Stimulated activated CD4-positive, alpha-beta T cell treated with anti-CD3 and anti-CD28 coated beads, Interleukin-15, amount 100 ng/mL, for 24 hours (primary cell): ENCODE measurements at regions not wholly inside any gene's neighbourhood (a gene's known extent, or its start where the extent isn't known, plus 50 kb on each side); places are given as distances from the start of the nearest gene placed in this dataset.
"Not testable (repeated sequence)": the region's sequence is repeated elsewhere in the genome, so short reads cannot be mapped to it uniquely, and the experiment has no call there.

Experiments
- DNase-seq: peaks from one replicate; pipeline ENCODE4 v3.0.0-alpha.2; 2020

DNA sequence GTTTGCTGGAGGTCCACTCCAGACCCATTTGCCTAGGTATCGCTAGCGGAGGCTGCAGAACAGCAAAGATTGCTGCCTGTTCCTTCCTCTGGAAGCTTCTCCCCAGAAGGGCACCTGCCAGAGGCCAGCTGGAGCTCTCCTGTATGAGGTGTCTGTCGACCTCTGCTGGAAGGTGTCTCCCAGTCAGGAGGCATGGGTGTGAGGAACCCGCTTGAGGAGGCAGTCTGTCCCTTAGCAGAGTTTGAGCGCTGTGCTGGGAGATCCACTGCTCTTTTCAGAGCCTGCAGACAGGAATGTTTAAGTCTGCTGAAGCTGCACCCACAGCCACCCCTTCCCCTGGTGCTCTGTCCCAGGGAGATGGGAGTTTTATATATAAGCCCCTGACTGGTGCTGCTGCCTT is 335.0 kb upstream of the DNAJC19 start:
- DNase-seq = not testable (repeated sequence)

DNA sequence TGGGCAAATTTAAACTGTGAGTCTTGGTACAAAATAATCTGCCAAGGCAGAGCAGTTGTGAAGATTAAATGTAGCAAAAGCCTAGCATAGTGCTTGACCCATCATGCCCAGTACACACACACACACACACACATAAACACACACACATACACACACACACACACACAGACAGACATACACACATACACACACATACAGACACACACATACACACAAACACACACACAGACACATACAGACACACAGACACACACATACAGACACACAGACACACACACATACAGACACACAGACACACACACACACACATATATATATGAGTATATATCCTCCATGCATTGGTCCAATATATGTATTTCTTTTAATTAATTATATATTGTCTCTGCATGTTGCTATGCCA is 328.8 kb upstream of the DNAJC19 start:
- DNase-seq = no peak

DNA sequence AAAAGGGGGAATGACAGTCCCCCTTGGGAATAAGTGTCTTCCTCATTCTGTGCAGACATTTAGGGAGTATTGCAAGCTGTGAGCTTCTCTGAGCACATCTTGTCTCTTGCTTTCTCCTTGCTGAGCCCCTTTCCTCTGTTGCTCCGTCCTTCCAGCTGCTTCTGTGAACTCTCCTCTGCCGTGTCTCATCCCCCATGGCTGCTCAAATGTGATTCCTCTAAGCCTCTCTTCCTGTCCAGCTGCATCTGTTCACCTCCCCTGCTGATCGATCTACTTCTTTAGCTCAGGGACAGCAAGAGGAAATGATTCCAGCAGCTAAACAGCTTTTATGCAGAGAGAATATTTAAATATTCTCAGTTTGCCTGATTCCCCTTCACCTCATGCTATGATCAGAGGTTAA is 328.0 kb upstream of the DNAJC19 start:
- DNase-seq = no peak

DNA sequence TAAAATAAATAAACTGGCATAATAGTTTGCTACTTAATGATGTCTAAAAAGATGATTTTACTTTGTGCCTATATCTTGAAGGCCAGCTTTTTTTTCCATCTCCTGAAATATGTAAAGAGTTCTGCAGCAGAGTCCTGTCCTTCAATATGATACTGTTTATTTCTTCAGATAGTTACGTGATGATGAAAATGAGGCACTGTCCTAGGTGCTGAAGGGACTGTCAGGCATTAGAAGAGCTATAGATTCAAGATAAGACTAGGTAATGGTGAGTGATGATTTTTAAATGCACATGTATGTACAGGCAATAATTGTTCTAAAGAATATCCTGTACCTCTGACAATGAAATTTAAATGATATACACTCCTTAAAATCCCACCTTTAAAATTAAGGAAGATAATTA is 326.9 kb upstream of the DNAJC19 start:
- no peak for DNase-seq

DNA sequence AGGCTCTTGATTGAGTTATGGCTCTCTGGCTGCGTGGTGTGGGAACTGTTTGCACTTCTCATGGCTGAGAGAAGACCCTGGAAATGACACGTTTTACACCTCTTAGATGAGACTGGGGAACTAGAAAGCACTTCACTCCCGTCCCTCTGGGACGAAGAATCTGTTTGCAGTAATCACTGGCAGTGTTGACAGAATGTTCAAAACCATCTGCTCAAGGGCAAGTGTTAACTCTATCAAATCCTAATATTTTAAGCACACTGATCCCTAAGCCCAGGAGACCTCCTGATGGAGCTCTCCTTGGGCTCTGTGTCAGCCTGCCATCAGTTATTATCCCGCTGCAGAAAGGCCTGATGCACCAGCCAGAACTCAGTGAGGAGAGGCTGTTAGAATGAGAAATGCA is 323.8 kb upstream of the DNAJC19 start:
- no peak for DNase-seq

DNA sequence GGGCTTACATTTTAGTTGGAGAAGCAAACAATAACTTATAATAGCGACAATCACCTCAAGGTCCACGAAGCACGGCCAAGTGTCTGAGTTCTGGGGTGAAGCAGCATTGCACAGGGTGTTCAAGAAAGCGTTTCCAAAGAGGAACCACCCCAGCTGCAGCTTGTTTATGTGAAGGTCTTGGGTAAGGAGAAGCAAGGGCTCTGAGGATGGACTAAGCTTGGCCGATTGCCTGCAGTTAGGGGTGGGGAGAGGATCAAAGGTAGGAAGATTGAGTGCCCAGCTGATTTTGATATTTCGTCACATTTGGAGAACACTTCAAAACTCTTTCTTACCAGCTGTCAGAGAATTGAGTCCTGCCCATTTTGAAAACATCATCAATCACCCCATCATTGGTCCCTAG is 321.6 kb upstream of the DNAJC19 start:
- DNase-seq = no peak

DNA sequence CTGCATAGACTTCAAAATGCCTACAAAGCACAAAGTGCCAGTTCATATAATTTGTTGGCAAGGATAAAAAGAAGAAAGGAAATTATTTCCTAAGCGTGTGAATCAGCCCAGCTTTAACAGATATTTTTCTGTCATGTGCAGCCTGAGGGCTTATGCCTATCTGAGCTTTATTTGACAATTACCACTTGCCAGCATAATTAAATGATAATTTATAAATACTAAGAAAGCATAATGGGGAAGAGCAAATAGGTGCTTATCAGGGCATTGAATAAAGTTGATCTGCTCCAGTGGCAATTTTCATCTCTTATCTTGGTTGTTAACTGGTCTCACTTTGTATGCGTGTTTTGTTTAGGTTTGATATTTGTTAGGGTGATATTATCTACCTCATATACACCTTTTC is 313.4 kb upstream of the DNAJC19 start:
- no peak for DNase-seq

DNA sequence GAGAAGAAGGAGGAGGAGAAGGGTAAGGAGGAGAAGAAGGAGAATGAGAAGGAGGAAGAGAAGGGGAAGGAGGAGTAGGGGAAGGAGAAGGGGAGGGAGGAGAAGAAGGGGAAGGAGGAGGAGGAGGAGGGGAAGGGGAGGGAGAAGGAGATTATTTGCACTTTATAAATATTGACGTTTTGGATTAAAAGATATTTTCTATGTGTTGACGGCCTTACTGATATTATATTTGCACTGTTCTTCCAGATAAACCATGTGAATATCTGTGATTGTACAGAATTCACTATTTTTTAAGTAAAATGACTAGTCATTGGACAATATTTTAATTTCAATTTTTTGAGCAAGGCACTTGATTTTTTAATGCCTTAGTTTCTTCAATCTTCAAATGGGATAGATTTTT is 310.5 kb upstream of the DNAJC19 start:
- no peak for DNase-seq

DNA sequence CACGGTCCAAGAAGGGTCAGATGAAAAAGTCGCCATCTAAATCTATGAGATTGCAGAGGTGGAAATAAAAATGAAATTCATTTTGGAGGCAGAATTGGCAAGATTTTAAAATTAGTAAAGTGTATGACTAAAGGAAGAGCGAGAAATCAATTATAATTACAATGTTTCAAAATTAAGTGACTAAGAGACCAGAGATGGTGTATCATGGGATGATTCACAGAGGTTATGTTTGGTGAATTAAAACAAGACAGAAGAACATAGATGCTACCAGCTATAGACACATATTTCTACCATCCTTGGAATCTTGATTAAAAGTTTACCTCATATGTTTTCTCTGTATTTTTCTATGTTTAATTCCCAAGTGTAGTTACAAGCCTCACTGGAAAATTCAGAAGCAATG is 308.9 kb upstream of the DNAJC19 start:
- DNase-seq = no peak

DNA sequence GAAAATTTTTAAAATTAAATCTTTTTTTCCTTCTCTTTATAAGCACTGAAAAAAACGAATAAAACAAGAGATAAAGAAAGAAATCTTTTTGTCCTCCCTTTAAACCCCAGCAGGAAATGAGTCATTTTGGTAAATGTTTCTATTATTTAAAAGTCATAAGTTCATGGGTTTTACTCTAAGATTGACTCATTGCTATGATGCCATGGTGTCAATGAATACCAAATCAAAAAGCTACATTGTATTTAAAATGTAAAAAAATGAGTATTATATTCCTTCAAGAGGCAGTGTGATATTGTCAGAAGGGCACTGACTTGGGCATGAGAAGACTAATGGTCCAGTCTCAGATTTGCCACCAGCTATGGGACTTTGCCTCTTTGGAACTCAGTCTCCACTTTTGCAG is 303.4 kb upstream of the DNAJC19 start:
- DNase-seq = no peak

DNA sequence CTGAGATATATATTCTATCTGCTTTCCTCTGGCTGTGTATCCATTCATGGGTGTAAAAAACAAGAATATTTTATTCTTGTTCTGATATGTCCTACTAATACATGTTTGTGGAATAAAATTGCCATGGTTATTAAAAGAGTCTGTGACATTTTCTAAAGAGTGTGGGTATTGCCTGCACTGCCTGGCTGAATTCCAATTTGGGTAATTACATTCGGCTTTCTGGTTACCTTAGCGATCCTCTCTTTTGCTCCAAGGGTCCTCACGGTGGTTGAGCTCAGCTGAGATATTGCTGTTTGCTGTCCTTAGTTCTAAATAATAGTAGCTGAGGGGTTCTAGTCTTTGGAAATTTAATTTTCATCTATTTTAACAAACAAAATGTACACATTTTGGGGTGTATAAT is 301.4 kb upstream of the DNAJC19 start:
- no peak for DNase-seq

DNA sequence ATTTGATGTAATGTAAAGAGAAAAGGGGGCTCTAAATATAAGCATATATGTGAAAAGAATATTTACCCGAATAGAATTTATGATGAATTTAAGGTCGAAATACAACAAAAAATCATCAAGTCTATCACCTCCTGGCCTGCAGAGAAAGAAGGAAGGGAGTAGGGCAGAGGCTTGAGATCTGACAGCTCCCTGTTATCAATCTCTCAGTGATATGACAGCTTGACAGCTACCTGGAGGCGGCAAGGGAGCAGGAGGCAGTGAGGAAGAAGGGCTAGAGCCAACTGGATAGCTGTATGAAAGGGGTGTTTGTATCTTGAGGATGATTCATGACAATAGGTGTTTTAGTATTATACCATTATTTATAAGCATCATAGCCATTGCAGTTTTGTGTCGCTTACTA is 299.8 kb upstream of the DNAJC19 start:
- DNase-seq = no peak

DNA sequence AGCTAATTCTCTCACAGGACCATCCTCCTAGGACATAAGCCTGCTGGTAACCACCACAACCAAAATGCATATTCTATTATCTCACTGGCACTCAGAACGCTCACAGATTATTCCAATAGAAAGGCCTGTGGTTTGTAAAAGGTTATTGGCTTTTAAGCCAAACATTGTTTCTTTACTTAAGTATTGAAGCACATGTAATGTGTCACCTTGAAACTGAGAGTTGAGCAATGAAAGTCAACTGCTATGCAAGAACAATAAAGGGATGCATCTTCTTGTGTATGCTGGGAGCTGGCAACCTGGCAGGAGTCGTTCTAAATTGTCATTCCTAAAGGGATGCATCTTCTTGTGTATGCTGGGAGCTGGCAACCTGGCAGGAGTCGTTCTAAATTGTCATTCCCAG is 298.6 kb upstream of the DNAJC19 start:
- no peak for DNase-seq

DNA sequence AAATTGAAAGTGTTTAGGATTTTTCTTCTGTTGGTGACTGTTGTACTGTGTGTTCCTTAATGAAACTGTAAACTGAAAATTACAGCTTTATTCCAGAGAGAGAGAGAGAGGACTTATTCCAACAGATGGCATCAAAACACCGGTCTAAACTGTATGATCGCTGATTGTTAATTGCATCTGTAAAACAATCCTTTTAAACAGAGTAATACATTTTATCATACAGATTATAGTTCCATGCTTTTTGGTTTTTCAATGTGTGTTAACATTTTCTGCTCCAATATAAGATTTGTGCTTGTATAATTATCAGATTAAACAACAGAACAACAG is 289.7 kb upstream of the DNAJC19 start:
- no peak for DNase-seq

DNA sequence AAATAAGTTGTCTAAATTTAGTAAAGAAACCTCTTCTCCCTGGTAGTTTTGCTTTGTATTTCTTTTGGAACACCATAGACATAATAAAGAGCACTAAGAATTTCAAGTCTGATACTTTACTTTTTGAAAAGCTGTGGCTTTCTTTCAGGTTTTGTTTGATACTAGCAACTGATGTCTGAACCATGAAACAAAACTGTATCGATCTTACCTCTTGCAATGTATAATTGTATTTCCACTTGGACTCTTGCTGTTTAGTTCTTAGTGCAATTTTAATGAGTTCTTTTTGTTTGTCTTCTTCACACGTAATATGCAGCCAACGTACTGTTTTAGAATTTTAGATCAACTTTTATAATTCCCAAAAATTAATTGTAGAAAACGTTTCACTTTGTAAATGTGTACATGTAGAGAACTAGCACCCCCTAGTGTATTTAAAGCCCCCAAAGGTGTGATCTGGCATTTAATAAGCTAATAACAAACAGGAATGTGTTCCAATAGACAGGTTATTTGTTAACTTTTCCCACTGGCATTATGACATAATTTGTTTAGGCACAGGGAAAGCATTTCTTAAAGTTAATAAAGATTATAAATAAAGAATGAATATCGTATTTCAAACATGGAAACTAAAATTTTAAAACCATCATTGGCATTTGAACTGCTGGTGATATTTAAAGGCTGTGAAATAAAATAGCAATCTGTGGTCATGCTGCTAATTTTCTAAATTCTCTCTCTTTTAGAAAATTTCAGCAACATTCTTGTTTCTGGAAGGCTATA is 289.1 kb upstream of the DNAJC19 start:
- no peak for DNase-seq

DNA sequence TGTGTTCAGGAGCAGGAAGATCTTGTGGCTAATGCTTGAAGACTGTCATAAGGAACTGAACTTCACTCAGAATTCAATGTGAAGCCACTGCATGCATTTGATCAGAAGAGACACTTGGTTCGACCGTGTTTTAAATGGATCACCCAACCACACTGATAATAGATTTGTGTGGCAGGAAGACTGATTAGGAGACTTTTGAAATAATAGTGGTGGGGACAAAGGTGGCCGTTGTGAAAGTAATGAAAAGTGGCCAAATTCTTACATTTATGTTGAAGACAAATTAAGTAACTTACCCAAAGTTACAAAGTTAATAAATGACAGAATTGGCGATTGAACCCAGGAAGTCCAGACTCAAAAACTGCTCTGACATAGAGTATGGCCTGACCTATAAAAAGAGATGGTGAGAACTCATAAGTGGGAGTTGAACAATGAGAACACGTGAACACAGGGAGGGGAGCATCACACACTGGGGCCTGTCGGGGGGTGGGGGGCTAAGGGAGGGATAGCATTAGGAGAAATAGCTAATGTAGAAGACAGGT is 286.9 kb upstream of the DNAJC19 start:
- no peak for DNase-seq

DNA sequence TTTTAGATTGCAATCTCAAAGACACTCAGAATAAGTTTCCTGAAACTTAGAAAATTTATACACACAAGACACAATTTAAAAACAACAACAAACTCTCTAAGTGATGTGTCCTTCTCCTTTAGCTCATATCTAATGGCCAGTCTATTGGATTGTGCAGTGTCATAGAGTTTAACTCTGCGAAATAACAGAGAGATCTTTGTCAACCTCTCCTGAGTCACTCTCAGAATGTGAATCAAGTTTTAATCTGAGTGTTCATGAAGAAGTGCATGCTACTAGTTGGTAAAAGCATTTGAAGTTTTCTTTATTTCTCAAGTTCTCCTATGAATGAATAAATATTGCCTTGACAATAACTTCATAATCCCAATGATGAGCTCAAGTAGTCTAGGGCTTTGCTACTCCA is 284.5 kb upstream of the DNAJC19 start:
- DNase-seq = no peak

DNA sequence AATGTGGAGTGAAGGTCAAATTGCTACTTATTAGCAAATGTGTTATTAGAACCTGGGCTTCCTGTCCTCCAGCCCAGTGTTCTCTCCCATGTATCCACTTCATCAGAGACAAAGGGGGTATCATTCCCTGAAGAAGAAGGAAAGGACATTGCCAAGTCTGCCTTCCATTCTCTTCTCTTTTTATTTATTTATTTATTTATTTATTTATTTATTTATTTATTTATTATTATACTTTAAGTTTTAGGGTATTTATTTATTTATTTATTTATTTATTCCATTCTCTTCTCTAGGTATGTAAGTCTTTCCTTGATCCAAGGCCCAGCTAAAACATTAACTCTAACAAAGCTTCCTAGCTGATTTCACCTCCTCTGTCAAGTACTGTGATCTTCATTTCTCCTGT is 277.8 kb upstream of the DNAJC19 start:
- DNase-seq = no peak

DNA sequence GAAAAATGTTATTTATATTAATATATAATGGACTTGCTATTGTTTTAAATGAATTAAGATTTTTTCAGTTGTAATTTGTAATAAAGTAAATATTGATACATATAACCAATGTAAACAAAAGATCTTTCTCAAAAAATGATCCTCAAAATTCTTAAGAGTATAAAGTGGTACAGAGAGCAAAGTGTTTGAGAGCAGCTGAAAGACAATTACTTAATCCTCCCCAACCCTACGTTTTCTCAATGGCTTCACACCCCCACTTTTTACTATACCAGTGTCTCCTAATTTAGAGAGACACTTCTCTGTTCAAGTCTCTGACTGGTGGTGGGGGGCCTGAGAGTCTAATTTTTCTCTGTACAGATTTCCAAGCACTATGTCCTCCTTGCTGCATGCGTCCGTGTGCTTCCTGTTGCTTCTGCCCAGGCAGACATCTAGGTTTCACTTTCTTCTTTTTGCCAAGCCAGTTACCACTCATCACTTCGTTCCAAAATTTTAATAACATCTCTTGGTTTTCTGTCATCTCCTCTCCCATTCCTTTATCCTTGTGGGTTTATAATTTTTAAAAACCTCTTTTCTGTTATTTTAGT is 276.3 kb upstream of the DNAJC19 start:
- no peak for DNase-seq

DNA sequence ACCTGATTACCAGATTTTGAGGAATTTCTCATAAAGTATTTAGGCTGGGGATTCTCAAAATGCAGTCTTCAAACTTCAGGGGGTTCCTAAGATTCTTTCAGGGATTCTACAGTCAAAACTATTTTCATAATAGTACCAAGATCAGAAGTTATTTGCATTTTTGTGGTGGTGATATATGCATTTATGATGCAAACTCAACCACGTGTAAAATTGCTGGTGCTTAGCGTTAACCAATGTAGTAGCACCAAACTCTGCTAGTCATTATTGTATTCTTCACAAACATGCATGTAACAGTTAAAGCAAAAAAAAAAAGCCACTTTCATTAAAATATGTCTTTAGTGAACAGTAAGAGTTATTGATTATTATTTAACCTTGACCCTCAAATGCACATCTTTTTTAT is 274.9 kb upstream of the DNAJC19 start:
- DNase-seq = no peak

DNA sequence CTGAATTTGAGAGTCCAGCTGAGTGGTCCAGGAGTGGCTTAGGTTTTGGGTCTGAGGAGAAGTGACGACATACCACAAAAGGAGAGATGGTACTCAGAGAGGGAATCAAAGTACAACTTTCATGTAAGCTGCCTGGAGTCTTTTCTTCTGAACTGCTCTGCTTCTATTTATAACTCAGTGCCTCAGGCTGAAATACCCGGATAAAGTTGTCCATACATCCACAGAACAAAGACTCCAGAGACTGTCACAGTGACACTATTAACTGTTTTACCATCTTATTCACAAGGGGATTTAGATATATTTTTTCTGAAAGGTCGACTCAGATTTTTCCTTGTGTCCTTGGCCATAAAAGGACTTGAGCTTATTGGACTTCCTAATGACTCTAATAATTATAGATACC is 264.3 kb upstream of the DNAJC19 start:
- no peak for DNase-seq

DNA sequence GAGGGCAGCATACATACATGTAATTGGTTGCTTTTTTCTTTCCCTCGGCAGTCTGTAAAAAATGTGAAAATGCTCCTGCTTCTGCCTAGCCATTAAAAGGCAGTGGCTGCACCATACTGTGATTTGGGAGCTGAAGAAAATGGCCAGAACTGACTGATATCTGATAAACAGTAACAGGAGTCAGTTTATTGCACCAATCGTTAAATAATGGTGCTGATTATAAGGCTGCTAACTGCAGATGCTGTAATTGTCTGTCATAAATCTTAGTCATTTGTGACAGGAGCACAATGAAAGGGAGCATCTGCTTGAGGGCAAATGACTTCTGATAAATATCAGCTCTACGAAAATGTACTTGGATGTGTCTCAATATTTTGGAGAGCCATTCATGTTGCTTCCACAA is 263.1 kb upstream of the DNAJC19 start:
- no peak for DNase-seq

DNA sequence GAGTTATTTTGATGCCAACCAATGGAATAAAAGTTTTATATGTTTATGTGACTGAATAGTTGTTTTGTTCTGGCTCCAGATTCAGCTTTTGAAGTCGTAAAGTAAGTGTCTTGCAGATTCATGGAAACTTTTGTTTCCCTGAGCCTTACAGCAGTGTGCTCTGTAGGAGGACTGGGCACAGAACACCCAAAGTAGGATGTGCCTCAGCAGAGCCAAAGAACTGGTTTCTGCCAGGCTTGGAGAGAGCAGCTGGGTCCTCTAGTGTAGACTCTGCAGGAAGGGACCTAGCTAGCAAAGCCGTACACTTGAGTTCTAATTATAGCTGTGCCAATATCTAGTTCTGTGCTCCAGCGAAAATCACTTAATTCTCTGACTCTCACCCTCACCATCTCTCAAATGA is 261.2 kb upstream of the DNAJC19 start:
- DNase-seq = no peak

DNA sequence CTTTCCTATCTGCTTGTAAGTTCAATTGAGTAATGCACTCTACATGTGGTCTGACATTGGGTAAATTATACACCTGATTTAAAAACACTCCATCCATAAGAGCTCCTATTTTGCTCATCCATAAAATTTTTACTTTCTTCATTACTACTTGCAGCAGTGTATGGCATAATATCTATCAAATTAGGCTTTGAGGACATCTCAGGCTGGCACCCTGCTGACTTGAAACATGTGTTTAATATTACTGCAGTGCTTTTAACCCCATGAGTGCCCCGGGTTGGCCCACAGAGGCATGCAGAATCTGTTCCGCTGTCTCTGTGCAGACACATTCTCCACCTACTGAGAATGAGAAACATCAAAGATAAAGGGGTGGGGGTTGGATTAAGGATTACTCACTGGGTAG is 249.9 kb upstream of the DNAJC19 start:
- DNase-seq = no peak

DNA sequence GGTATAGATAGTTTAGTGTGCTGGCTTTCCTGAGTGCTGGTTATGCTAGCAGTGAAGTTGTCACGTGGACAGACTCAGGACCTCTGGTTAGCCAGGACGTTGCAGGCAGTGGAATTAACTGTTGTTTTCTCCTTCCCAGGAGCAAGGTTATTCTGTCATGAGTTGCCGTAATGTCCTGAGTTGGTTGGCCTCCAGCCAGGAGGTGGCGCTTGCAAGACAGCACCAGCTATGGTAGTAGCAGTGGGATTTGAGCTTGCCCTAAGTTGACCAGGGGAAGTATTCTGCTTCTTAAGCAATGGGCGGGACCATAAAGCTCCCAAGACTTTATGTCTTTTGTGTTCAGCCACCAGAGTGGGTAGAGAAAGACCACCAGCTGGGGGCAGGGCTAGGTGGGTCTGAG is 240.7 kb upstream of the DNAJC19 start:
- no peak for DNase-seq
